ENCODE measurements at regions not wholly inside any gene's neighbourhood (a gene's known extent, or its start where the extent isn't known, plus 50 kb on each side); places are given as distances from the start of the nearest gene placed in this dataset.
"Not testable (repeated sequence)": the region's sequence is repeated elsewhere in the genome, so short reads cannot be mapped to it uniquely, and the experiment has no call there.

DNA sequence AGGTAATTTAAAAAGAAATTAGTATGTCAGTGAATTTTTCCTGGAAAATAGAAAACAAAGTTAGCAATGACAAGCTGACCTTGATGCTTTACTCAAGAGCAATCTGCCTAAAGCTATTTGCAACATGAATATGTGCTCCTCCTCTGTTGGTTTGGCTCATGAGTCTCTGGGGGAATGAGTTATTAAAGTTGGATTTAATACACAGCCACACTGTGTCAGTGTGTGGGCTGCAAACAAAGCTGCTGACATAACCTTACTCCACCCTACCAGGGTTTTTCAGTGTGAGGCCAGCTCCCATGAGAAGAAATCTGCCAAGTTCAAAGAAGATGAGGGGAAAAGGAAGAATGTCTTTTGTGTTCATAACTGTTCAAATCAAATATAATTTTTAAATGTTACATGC lies 280.5 kb downstream of the TLL1 start:
- DNase-seq = no peak

GRCh38 chr4:166162327-166162726 lies 289.3 kb downstream of the TLL1 start:
- no peak for DNase-seq

- DNase-seq = no peak
Observed at GRCh38 chr4:166165829-166166420, 292.9 kb downstream of the TLL1 start.

- no peak for DNase-seq
Observed at GRCh38 chr4:166169111-166169510, 296.1 kb downstream of the TLL1 start.

DNA sequence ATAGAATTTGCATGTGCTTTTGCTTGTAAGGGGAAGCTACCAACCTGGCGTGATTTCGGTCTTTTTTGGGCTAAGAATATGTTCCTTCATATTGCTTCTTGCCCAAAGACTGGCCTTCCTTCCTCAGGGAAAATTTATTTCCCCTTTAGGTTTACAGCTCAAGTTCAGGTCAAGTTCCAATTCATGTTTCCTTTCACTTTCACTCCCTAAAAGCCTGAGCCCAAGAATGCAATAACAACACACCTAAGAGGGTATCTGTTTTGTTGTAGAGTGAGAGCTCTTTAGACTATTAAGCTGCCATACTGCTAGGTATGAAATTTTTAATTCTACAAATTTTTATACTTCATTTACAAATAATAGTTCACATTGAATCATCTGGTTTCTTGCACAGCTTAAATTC lies 299.6 kb downstream of the TLL1 start:
- DNase-seq = no peak

GRCh38 chr4:166174717-166175490 lies 301.9 kb downstream of the TLL1 start:
- no peak for DNase-seq

DNA sequence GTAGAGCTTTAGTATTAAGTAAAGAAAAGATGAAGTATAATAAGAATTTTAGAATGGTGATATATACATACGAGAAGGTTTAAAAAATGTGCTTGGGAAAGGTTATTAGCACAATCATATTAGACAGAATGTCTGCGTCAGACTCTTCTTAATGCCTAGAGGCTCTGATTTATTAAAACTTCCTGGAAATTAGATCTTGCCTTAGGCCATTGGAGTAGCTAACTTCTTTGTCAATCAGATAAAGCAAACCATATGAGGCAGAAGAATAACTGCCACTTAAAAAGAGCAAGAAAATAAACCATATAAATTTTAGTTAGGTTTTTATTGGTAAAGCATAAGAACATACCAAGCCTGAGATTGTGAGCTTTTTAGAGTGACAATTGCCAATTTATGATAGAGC lies 309.1 kb downstream of the TLL1 start:
- DNase-seq = no peak

- DNase-seq = no peak
Observed at GRCh38 chr4:166195101-166195500, 322.1 kb downstream of the TLL1 start.

DNA sequence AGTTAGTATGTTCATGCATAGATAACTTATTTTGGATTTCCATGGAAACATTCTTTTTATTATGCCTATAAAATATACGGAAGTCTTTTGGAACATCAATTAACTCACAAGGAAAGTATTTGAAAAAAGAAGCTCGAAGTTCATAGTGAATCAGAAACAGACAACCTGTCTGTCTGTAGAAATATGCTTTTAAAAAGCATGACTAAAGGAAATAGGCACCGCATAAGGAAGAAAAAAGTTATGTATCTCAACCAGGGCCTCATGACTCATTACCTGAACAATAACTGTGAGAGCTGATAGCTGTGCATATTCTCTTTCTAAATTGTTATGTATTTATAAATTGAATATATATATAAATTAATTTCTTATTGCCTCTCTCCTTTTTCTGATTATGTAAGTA lies 324.1 kb downstream of the TLL1 start:
- DNase-seq = no peak

- DNase-seq = no peak
Observed at GRCh38 chr4:166198041-166198440, 325.0 kb downstream of the TLL1 start.

GRCh38 chr4:166198516-166199310 lies 325.7 kb downstream of the TLL1 start:
- no peak for DNase-seq

- no peak for DNase-seq
Observed at GRCh38 chr4:166202991-166203390, 330.0 kb downstream of the TLL1 start.

GRCh38 chr4:166212326-166212725 lies 339.3 kb downstream of the TLL1 start:
- not testable (repeated sequence) for DNase-seq

GRCh38 chr4:166222271-166222670 lies 349.2 kb downstream of the TLL1 start:
- no peak for DNase-seq

DNA sequence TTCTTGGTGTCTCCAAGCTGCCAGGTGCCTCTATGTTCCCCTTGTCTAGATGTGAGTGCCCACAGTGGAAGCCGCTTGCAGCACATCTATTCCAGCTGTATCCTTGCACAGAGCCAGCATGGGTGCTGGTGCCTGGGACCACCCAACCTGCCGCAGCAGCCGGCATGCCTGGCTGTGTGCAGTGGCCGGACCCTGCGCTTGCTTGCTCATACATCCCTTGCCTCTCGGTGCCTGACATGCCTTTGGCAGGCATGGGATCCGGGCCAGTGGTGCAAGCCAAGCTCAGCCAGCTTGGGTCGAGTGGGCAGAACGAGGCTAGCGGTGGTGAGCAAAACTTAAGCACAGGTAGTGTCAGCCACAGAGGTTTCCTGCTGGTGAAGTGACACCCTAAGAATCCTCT lies 355.1 kb downstream of the TLL1 start:
- no peak for DNase-seq

DNA sequence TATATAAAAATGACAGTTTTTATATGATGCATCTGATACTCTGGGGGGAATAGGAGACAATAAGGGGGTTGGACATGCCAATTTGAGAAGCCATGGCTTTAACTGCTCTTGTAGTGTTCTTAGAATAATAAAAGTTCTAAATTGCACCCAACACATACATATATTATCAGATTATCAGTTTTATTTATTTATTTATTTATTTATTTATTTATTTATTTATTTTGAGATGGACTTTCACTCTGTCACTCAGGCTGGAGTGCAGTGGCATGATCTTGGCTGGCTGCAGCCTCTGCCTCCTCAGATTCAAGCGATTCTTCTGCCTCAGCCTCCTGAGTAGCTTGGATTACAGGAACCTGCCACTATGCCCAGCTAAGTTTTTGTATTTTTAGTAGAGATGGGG lies 356.8 kb downstream of the TLL1 start:
- no peak for DNase-seq

- DNase-seq = no peak
Observed at GRCh38 chr4:166230841-166231240, 357.8 kb downstream of the TLL1 start.

DNA sequence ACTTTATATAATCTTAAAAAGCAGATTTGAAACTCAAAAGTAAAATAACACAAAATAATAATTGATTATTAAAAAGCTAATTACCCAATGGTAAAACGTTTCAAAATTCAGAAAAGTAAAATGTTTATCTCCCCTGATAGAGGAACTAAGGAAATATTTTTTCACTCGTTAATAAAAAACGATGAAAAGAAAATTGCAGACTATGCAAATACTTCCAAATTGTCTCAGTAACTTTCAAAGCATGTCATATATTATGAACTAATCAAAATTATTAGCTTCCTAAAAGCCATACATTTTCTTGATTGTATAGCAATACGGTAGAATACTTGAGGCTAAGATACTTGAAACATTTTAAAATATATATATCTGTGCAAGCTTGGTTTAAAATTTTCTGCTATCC lies 366.3 kb downstream of the TLL1 start:
- no peak for DNase-seq

DNA sequence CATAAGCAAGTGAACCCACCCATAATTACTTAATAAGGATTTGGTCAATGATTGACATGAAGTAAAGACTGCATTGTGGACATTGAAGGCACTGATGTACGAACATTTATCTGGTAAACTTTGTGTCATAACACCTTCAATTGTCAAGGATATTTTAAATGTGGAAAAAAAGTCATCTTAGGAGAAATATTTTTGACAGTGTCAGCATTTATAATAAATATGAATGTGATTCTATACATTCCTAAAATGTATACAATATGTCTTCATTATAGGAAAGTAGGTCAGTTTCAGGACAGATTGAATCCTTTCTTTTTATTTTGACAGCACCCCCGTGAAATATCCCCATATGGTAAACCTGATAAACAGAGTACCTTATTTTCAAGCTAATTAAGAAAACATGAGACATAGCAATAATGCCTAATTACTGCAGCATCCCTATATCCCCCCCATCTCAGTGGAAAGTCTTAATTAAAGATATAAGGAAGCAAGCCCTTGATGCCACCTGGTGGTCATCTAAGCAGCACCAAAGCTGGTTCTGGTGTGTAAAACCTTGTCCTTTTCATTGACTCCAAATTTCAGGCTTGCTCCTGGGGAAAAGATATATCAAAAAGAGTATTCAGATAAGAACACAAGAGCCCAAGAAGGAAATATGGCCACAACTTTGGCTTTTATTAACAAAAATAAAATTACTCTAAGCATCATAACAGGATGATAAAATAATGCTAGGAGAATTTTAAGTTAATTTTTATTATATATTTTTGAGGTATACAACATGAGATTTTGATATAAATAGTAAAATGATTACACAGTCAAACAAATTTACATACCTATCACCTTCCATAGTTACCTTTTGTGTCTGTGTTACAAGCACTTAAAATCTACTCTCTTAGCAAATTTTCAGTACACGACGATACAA lies 379.7 kb downstream of the TLL1 start:
- DNase-seq = no peak

DNA sequence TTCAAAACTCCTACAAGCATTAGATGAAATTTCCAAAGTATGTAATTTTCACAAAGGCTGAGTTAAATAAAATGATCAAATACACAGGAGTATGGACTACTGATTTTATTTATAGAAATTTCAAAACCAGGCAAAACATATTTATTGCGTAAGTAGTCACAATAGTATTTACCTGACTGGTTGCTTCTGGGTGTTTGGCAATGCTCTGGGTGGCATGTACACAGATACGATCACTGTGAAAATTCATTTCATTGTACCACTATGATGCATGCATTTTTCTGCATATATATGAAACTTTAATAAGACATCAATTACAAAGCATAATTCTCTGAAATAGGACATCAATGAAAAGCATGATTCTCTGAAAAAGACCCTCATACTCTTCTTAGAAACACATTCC lies 384.2 kb downstream of the TLL1 start:
- DNase-seq = no peak

- DNase-seq = no peak
Observed at GRCh38 chr4:166257891-166258290, 384.9 kb downstream of the TLL1 start.

DNA sequence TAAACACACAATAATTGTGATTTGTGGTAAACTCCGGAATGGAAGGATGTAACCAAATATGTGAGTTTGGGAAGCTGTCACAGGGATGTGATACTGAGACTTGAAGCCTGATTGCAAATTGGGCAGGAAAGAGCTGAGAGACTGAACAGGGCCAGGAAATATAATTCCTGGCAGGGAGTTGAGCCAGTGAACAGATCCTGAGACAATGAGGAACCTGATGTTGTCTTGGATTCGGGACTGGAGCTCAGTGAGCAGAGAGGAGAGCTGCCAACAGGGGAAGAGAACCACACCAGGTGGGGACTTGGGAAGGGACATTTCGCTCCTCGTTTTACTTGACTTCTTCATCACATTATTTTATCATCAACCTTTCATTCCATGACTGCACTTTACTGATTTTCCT lies 386.0 kb downstream of the TLL1 start:
- no peak for DNase-seq

Data from T1000 (cell line).